Lower leg skin (tissue), 4 donors: ENCODE measurements at regions not wholly inside any gene's neighbourhood (a gene's known extent, or its start where the extent isn't known, plus 50 kb on each side); places are given as distances from the start of the nearest gene placed in this dataset.

ENCODE experiments used
- DNase-seq, 2 donors: peaks; one replicate each; pipeline ENCODE4 v3.0.0-alpha.2; 2019; ENCODE audit warnings: low spot score in 2 of 2
- H3K4me3 ChIP-seq: fragments of 200-600 bp; sonication (generic); 2 replicates; pipeline ENCODE4 v1.5.1; 2017; ENCODE audit warnings: mild to moderate bottlenecking, low read depth; ENCODE audit not compliant: poor library complexity, severe bottlenecking
- POLR2A ChIP-seq, 2 donors: fragments of 450-650 bp; IDR thresholded peaks; one replicate each; pipeline ENCODE4 v1.6.1; 2016 to 2017; ENCODE audit warnings: antibody characterized with exemption in 2 of 2, mild to moderate bottlenecking in 1 of 2, moderate library complexity in 1 of 2
- WGBS, 2 donors: methylation state at CpG; one replicate each; pipeline ENCODE4 v1.1.5; 2018; 5-methylcytosine and 5-hydroxymethylcytosine counted together
- intact Hi-C: fragments of 100-400 bp; cut with DNase I; formaldehyde crosslinking; loops from one replicate; pipeline ENCODE4 v1.15.0; 2023; ENCODE audit warnings: low total_unique reads
- TF ChIP-seq, protein P1 (sequence below), 3 donors: fragments of 450-650 bp; IDR thresholded peaks; one replicate each; pipeline ENCODE4 v1.5.1; 2016; ENCODE audit warnings: antibody characterized with exemption in 3 of 3, mild to moderate bottlenecking in 3 of 3, moderate library complexity in 2 of 3

DNA sequence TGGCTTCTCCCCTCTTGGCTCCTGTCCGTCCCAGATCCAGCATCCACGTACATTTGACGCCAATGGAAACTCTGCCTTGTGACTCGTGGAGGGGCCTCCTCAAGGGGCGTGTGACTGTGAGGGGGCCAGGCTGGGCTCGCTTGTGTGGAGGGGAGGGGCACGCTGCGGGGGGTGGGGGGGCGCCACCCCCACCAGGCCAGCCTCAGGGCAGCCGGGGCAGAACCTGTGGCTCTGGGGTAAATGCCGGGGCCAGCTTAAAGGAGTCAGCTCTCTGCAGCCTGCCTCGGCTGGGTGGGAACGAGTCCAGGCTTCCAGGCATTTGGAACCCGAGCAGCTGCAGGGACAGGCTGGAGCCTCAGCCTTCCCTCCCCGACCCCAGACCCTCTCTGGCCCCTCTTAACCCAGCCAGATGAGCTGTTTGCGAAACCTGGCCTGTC is 94.1 kb downstream of the SIK1 start:
- no peak for DNase-seq
- no peak for TF ChIP-seq POLR2A (IDR thresholded peaks at IDR 0.05)
- TF ChIP-seq, protein P1, sequence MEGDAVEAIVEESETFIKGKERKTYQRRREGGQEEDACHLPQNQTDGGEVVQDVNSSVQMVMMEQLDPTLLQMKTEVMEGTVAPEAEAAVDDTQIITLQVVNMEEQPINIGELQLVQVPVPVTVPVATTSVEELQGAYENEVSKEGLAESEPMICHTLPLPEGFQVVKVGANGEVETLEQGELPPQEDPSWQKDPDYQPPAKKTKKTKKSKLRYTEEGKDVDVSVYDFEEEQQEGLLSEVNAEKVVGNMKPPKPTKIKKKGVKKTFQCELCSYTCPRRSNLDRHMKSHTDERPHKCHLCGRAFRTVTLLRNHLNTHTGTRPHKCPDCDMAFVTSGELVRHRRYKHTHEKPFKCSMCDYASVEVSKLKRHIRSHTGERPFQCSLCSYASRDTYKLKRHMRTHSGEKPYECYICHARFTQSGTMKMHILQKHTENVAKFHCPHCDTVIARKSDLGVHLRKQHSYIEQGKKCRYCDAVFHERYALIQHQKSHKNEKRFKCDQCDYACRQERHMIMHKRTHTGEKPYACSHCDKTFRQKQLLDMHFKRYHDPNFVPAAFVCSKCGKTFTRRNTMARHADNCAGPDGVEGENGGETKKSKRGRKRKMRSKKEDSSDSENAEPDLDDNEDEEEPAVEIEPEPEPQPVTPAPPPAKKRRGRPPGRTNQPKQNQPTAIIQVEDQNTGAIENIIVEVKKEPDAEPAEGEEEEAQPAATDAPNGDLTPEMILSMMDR (IDR thresholded peaks at IDR 0.05), result no peak
- intact Hi-C loops, result no loop called here
- WGBS, 2 donors, result 19 to 20% methylated on average over 14 of the region's 16 CpGs
- no peak overlapping the region for H3K4me3 ChIP-seq

DNA sequence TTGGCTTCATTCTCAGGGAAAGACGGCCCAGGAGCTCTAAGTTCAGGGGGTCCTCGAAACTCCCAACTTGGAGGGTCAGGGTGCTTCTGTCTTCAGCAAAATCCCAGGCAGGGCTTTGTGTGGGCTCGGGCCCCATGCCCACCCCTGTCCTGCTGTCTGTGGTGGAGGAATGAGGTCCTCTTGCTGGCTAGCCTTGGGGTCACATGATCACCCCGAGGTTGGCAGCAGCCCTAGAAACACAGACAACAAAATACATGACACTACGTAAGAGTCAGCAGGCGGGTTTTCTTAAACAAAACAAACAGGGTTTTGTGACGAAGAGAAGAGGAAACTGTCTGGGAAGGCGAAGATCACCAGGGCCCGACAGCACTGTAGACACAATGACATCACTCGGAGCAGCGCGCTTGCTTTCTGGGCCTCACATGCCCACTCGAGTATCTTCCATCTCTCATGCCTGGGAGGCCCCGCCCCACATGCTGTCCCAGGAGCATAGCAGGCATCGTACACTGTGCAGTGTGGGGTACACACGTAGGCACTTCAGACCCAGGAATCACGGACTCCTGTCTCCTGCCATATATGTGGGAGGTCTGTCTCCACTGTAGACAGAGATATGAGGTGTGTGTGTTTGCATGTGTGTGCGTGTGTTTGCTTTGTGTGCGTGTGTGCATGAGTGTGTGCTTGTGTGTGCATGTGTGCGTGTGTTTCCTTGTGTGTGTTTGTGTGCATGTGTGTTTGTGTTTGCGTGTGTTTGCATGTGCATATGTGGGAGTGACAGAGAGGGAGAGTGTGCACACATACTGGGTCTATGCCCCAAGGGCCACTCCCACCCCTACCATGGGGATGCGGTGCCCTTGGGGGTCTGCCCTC is 94.7 kb downstream of the SIK1 start:
- intact Hi-C loops, result no loop called here
- TF ChIP-seq POLR2A (IDR thresholded peaks at IDR 0.05), result no peak
- TF ChIP-seq, protein P1 (IDR thresholded peaks at IDR 0.05), result no peak
- DNase-seq, result no peak
- no peak overlapping the region for H3K4me3 ChIP-seq
- WGBS, 2 donors, result 63 to 67% methylated on average over 22 of the region's 22 CpGs

DNA sequence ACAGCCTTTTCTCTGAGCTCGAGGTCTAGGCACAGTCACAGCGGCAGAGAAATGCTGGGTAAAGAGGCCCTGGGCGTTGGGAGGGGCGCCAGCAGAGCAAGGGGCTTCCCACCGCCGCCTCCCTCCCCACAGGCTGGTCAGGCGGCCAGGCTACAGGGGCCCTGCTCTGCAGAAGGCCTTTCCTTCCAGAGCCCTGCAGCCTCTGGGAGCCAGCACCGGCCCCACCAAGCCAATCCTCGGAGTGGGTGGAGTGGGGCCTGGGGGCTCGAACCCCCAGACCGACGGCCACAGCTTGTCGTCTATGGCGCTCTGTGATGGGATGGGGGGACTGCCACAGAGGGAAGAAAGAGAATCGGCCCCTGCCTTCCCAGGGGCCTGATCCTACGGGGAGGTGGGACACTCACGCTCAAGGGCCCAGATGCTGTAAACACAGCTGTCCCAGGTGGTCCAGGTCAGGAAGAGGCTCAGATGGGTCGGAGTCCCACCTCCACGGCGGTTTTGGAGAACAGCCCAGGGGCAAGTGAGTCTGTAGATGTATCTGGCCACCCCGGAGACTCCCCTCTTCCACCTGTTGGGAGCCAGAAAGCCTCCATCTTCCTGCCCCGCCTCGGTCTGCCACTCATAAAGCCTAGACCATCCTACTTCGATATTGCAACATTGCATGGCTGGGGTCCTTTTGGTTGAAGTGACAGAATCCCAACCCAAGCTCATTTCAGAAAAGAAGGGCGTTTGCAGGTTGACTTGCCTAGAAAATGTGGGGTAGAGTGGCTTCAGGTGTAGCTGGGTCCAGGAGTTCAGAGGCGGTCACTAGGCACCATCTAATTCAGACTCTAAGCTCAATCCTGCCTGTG is 95.6 kb downstream of the SIK1 start:
- H3K4me3 ChIP-seq, result no peak overlapping the region
- TF ChIP-seq, protein P1 (IDR thresholded peaks at IDR 0.05), result no peak
- no peak for TF ChIP-seq POLR2A (IDR thresholded peaks at IDR 0.05)
- 86 to 87% methylated on average over 25 to 26 of the region's 26 CpGs for WGBS, 2 donors
- intact Hi-C loops, result no loop called here
- no peak for DNase-seq

DNA sequence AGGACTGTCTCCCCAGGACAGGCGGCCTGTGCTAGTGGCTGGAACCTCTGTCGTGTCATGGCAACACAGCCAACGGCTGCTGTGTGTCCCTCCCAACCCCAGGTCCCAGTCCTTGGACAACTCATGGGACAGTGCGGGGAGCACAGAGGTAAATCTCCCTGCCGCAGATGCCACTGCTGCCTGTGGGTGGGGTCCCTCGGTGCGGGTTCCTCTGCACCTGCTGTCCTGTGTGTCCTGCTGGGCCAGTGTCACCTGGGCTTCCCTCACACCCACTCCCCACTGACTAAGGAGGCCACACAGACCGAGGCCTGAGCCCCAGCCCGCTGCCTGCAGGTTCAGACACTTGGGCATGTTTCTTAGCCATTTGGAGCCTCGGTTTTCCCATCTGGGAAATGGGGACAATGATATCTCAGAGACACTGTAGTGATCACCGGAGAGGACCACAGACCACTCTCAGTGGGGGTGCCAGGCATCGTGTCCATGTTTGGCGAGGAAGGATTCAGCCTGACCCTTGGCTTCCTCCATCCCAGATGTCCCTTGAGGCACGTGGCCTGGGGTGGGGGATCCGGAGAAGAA is 96.5 kb downstream of the SIK1 start:
- 87 to 91% methylated on average over 15 of the region's 15 CpGs for WGBS, 2 donors
- no peak for DNase-seq
- no peak overlapping the region for H3K4me3 ChIP-seq
- intact Hi-C loops, result no loop called here
- TF ChIP-seq, protein P1 (IDR thresholded peaks at IDR 0.05), result no peak
- TF ChIP-seq POLR2A (IDR thresholded peaks at IDR 0.05), result no peak

DNA sequence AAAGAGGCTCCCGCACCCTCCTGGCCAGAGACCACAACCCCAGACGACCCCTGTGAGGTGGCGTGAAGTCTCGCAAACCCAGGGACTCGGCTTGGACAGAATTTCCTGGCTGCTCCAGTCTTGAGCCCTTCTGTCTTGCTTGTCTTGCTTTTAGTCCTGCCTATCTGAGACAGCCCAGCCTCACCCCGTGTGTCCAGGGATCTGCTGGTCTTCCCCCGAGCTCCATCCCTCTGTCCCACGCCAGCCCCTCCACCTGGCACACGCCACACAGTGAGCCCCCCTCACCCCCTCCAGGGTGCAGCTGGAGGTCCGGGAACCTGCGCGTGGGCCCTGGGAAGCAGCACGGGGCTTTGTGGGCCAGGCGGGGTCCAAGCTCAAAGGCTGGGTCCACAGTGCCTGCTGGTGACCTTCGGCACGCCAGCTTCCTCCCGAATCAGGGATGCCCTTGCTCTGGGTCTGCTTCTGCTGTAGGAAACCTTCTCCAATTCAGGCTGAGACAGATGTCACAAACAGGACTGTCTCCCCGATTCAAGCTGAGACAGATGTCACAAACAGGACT is 97.1 kb downstream of the SIK1 start:
- intact Hi-C loops, result no loop called here
- 79 to 92% methylated on average over 18 of the region's 18 CpGs for WGBS, 2 donors
- TF ChIP-seq, protein P1 (IDR thresholded peaks at IDR 0.05), result no peak
- no peak for TF ChIP-seq POLR2A (IDR thresholded peaks at IDR 0.05)
- no peak for DNase-seq
- H3K4me3 ChIP-seq, result no peak overlapping the region
